Chondrocyte (in vitro differentiated cells): ENCODE measurements at regions not wholly inside any gene's neighbourhood (a gene's known extent, or its start where the extent isn't known, plus 50 kb on each side); places are given as distances from the start of the nearest gene placed in this dataset.

Experiments used
- DNase-seq: peaks from one replicate; pipeline ENCODE4 v3.0.0; 2021; ENCODE audit warnings: mixed read lengths, low spot score
- H3K27ac Mint-ChIP-seq: one replicate; pipeline ENCODE4 v1.8.0; 2021; ENCODE audit warnings: mild to moderate bottlenecking, moderate library complexity, mixed read lengths; ENCODE audit not compliant: unreplicated experiment
- H3K27me3 Mint-ChIP-seq: 2 replicates; pipeline ENCODE4 v1.8.0; 2021; ENCODE audit warnings: low read depth, mixed read lengths
- H3K36me3 Mint-ChIP-seq: 2 replicates; pipeline ENCODE4 v1.8.0; 2021; ENCODE audit warnings: low read depth, mixed read lengths
- H3K4me1 Mint-ChIP-seq: 2 replicates; pipeline ENCODE4 v1.8.0; 2021; ENCODE audit warnings: low read depth, mild to moderate bottlenecking, mixed read lengths
- H3K4me3 Mint-ChIP-seq: one replicate; pipeline ENCODE4 v1.8.0; 2021; ENCODE audit warnings: mild to moderate bottlenecking, moderate library complexity, mixed read lengths; ENCODE audit not compliant: unreplicated experiment
- H3K9me3 Mint-ChIP-seq: 2 replicates; pipeline ENCODE4 v1.8.0; 2021; ENCODE audit warnings: low read depth, mixed read lengths
- TF ChIP-seq, protein P1 (sequence below): fragments of 200-600 bp; sonication (generic); IDR thresholded peaks from 2 replicates; pipeline ENCODE4 v1.5.0; 2021; ENCODE audit warnings: antibody characterized with exemption, mild to moderate bottlenecking, moderate library complexity

DNA sequence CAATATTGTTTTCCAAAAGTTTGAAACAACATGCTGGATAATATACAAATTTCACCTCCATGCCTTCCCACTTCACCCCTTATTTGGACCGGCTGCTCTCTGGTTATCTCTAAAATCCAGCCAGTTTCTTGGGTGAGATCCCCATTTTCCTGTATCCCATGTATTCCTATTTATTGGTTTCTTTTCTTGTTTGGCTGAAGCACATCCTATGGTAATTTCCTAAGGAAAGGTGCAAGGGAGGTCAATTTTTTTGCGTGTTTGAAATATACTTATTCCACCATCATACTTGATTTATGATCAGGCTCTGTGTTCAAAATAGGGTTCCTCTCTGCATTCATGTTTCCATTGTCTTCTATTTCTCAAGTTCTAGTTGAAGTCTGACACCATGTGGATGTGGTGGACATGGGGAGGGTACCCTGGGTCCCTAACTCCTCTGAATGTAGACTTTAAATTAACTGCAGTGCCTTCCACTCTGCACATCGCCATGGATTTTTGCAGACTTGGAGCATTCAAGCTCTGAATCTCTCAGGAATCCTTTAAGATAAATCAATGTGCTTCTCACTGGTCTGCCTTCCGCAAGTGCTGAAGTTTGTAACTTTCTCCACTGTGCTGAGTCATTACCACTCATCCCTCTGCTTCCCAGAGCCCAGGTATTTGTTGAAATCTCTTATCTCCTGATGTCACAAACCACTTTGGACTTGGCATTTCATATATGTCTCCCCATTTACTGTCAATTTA, 52.1 kb upstream of the TLE3 start:
- TF ChIP-seq, protein P1, sequence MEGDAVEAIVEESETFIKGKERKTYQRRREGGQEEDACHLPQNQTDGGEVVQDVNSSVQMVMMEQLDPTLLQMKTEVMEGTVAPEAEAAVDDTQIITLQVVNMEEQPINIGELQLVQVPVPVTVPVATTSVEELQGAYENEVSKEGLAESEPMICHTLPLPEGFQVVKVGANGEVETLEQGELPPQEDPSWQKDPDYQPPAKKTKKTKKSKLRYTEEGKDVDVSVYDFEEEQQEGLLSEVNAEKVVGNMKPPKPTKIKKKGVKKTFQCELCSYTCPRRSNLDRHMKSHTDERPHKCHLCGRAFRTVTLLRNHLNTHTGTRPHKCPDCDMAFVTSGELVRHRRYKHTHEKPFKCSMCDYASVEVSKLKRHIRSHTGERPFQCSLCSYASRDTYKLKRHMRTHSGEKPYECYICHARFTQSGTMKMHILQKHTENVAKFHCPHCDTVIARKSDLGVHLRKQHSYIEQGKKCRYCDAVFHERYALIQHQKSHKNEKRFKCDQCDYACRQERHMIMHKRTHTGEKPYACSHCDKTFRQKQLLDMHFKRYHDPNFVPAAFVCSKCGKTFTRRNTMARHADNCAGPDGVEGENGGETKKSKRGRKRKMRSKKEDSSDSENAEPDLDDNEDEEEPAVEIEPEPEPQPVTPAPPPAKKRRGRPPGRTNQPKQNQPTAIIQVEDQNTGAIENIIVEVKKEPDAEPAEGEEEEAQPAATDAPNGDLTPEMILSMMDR, result no peak
- no peak overlapping the region for H3K4me3 Mint-ChIP-seq
- H3K27me3 Mint-ChIP-seq, result peaks cover 5% of the 10 kb centered on the region
- H3K36me3 Mint-ChIP-seq, result no peaks in the 10 kb centered on the region
- no peak overlapping the region for H3K27ac Mint-ChIP-seq
- H3K9me3 Mint-ChIP-seq, result peaks cover 5% of the 10 kb centered on the region
- no peak for DNase-seq
- peaks cover 65% of the 10 kb centered on the region for H3K4me1 Mint-ChIP-seq

DNA sequence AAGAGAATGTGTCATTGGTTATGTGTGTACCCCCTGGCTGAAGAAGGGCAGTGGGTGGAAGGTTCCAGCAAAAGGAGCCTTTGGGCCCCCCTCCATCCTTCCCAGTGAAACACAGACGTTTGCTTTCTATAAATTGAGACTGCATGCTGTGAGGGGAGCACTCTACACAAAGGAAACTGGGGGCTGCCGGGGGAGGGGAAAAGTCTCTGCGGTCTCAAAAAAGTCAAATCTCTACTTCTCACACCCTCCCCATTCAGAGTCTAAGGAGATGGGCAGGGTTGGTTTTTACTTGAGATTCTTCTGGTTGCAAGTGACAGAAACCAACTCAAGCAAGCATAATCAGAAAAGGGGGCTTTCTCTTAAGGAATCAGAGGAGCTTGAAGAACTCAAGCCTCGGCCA, 50.1 kb upstream of the TLE3 start:
- no peak overlapping the region for H3K27ac Mint-ChIP-seq
- TF ChIP-seq, protein P1, result no peak
- H3K4me3 Mint-ChIP-seq, result no peak overlapping the region

More for the DNA sequence above, 50.1 kb upstream of the TLE3 start:
- Mint-ChIP-seq H3K27me3 (peaks cover 7% of the 10 kb centered on the region), H3K9me3 (peaks cover 5% of the 10 kb centered on the region), H3K4me1 (peaks cover 59% of the 10 kb centered on the region), H3K36me3 (no peaks in the 10 kb centered on the region)
- no peak for DNase-seq
